ENCODE measurements at regions not wholly inside any gene's neighbourhood (a gene's known extent, or its start where the extent isn't known, plus 50 kb on each side); places are given as distances from the start of the nearest gene placed in this dataset.

DNA sequence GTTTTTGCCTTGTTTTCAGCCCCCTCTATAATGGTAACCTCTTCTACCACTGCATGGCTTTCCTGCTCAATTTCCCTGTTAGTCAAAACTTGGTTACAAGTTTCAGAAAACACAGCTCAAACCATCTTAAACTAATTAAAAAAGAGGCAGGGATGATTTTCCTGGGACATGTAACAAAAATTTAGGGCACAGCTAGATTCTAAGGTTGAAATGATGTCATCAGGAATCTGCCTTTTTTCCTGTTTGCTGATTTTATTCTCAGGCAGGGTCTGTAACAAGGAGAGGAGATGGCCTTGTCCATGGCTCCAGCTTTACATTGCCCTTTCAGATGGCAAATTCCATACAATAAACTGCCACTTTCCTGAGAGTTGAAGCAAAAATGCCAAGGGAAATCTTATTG, 157.9 kb upstream of the CREB1 start:
- TF ChIP-seq, protein P1, sequence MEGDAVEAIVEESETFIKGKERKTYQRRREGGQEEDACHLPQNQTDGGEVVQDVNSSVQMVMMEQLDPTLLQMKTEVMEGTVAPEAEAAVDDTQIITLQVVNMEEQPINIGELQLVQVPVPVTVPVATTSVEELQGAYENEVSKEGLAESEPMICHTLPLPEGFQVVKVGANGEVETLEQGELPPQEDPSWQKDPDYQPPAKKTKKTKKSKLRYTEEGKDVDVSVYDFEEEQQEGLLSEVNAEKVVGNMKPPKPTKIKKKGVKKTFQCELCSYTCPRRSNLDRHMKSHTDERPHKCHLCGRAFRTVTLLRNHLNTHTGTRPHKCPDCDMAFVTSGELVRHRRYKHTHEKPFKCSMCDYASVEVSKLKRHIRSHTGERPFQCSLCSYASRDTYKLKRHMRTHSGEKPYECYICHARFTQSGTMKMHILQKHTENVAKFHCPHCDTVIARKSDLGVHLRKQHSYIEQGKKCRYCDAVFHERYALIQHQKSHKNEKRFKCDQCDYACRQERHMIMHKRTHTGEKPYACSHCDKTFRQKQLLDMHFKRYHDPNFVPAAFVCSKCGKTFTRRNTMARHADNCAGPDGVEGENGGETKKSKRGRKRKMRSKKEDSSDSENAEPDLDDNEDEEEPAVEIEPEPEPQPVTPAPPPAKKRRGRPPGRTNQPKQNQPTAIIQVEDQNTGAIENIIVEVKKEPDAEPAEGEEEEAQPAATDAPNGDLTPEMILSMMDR (conservative IDR thresholded peaks at IDR 0.05; ENCODE audit: low read length), result no peak
- no peak for TF ChIP-seq EZH2phosphoT487 (IDR thresholded peaks at IDR 0.05; ENCODE audit: borderline replicate concordance)

All from Loucy (cell line).